ENCODE measurements at regions not wholly inside any gene's neighbourhood (a gene's known extent, or its start where the extent isn't known, plus 50 kb on each side); places are given as distances from the start of the nearest gene placed in this dataset.
"Not testable (repeated sequence)": the region's sequence is repeated elsewhere in the genome, so short reads cannot be mapped to it uniquely, and the experiment has no call there.

DNA sequence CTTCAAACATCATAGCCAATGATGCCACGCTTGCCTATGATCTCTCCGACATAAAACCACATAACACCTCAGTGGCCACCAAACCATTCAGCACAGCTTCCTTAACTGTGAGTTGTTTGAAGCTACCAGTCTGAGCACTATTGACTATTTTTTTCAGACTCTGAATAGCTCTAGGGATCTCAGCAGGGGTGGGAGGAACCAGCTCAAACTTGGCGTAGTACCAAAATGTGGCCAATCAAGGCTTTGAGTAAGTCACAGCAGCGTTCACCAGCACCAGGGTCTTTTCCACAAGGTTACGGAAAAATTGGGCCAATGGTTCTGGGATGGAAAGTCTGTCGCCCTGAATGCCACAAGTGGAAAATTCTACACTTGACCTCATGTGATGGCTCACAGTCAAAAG lies 70.6 kb downstream of the SMPDL3A start:
- DNase-seq = no peak

DNA sequence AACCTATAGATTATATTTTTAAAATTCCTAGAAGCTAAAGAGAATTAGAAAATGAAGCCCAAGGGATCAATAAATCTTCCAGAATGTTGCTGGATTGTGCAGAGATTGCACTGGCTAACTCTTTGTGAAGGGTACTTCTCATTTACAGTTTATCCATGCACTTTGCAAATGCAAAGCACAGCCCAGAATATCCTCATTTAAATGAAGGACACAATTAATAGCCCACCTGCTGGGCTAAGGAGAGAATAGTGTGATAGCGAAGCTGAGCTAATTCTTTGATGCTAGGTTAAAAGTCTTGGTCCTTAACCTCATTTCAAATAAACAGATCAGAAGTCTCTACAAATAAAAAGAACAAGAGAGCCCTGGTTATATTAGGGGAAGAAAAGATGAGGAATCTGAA lies 72.5 kb downstream of the SMPDL3A start:
- no peak for DNase-seq

DNA sequence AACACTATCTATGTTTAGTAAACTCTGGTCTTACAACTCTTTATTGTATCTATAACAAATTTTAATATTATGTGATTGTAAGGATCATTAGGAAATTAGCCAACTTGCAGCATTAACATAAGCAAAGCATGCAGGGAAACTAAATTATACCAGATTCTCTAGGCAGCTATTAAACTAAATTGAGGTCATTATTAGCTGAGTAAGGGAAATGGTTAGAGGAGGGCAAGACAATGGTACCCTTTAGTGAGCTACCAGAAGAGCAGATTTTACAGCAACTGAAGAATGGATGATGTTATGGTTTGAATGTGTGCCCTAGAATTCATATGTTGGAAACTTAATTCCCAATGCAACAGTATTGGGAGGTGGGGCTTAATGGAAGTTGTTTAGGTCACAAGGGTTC lies 79.1 kb downstream of the SMPDL3A start:
- no peak for DNase-seq

DNA sequence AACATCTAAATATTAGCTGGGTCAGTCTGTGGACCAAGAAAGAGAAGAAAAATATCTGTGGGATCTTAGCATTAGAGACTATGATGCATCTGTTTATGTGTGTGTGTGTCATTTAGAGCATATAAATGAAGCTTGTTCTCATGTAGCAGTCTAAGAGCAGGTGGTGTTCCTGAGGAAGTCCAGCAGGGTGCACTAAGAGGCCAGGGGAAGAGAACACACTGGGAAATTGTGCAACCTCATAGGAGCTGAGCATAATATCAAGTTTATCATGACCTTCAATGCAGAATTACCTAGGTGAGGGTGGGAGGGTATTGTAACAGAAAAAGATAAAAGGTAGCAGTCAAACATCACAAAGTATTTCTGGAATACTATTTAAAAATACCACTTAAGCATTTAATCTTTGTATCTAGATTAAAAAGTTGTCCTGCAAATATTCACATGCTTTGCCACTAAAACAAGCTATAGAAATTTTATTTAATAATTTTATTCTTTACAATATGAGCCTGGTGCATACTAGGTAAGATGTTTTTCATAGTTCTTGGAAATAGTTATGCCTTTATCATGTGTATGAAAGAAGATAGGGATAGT lies 80.5 kb downstream of the SMPDL3A start:
- DNase-seq = peak; percentile 81

DNA sequence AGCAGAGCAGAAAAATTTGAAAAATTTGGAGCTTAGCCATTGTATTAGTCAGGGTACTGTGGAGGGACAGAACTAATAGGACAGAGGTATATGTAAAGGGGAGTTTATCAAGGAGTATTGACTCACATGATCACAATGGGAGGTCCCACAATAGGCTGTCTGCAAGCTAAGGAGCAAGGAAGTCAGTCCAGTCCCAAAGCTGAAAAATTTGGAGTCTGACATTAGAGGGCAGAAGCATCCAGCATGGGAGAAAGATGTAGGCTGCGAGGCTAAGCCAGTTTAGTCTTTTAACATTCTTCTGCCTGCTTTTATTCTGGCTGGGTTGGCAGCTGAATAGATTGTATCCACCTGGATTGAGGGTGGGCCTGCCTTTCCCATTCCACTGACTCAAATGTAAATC lies 82.0 kb downstream of the SMPDL3A start:
- no peak for DNase-seq

DNA sequence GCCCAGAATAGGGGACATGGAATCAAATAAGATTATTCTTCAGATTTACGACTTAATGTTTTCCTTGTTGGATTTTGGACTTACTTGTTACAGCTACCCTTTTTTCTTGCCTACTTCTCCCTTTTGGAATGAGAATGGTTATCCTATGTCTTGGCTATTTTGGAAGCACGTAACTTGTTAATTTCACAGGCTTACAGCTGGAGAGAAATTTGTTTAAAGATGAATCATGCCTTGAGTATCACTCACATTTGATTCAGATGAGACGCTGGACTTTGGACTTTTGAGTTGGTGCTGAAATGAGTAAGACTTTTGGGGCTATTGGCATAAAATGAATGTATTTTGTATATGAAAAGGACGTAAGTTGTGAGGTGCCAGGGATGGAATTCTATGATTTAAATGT lies 83.3 kb downstream of the SMPDL3A start:
- DNase-seq = no peak

DNA sequence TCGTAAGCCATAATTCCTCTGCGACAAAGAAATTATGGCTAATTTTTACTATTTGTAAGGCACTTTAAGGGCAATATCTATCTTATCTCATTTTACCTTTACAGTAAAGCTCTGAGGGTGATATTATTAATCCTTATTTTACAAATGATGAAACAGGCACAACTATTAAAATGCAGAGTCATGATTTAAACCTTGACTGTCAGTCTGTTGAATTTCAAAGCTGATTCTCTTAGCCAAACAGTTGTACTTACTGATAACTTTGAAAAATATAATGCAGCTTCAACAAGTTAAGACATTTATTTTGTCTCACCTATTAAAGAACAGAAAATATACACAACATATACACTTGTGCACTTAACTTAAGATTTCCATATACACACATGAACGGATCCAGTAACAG lies 88.2 kb downstream of the SMPDL3A start:
- no peak for DNase-seq

DNA sequence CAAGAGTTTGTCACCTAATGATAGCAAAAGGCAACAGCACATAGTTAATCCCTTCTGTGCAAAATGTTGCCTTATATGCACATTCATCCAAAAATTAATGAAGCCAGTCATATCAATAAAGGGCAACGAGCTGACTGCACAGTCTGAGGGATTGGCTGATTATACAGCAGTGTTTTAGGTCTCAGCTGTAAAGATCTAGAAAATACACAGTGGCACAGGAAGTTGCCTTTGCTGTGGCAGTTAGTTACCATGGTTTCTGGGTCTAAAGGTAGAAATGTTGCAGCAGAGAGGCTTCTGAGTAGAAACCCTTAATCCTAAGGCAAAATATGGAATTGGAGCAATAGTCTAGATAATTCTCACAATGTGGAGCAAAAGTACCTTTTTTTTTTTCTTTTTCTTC lies 89.7 kb downstream of the SMPDL3A start:
- DNase-seq = no peak

DNA sequence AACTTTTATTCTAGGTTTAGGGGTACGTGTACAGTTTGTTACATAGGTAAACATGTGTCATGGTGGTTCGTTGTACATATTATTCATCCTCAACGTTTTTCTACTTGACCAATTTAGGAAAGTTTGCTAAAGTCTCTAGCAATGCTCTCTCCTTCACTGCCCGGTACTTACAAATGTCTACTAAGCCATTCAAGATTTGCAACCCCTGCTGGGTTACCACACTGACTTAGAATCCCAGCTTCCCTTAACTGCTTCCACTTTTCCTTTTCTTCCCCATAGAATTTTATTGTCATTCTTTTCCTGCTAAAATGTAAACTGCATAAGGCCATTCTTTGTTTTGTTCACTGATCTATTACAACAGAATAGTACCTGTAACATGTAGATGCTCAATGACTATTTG lies 97.4 kb downstream of the SMPDL3A start:
- no peak for DNase-seq

DNA sequence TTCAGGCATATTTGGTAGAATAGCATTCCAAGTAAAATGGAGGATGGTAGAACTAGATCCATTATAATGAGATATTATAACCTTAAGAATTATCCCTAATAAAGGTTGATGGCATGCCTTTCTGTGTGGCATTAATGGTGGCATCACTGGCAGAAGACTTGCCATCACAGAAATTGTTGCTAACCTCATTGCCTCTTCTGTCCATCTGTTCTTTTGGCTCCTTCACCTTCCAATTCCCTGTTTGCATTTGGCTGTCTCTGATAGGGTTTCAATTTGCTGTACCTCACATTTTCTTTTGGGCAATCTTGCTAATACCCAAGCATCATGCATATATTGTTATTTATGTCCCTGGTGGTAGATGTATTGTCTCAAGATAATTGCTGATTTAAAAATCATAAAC lies 98.9 kb downstream of the SMPDL3A start:
- DNase-seq = no peak

DNA sequence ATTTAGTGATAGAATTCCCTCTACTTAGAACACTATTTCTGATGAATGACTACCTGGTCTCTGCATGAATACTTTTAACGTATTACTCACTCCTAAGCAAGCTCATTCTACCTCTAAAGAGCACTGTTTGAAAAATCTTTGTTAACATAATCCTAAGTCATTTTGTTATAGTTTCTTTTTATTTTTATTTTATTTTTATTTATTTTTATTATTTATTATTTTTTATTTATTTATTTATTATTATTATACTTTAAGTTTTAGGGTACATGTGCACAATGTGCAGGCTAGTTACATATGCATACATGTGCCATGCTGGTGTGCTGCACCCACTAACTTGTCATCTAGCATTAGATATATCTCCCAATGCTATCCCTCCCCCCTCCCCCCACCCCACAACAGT lies 99.6 kb downstream of the SMPDL3A start:
- DNase-seq = not testable (repeated sequence)

DNA sequence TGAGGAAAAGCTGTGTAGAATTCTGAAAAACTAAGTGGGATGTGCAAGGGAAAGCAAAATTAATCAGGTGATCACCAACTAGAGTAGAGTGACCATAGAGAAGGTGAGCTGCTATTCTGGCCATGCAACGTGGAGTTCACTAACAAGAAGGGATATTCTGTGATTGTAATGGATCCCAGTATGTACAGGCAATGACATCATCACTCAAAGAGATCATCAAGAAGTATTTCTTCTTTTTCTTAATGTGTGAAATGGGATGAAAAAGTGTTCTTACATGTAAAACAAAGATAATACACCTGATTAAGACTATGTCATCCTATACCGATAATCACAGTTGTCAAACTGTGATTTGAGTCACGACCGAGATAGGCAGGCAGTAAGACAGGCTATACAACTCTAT lies 101.2 kb downstream of the SMPDL3A start:
- DNase-seq = no peak

DNA sequence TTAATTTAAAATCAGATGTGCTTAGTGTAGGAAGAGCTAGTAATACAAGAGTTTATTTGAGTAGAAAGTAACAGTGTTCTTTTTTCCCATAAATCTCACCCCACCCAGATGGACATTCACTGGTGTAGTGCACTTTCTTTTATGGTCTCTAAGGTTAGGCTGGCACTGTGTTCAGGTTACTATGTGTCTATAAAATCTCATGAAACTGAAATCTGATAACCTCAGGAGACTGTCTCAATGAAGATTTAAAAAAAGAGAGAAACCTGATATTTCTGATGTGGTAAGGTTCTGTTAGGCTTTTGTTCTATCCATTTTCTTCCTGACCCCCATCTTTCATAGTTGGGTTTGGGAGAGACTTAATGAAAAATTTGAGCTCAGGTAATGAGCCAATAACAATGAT lies 101.2 kb upstream of the CLVS2 start:
- no peak for DNase-seq

DNA sequence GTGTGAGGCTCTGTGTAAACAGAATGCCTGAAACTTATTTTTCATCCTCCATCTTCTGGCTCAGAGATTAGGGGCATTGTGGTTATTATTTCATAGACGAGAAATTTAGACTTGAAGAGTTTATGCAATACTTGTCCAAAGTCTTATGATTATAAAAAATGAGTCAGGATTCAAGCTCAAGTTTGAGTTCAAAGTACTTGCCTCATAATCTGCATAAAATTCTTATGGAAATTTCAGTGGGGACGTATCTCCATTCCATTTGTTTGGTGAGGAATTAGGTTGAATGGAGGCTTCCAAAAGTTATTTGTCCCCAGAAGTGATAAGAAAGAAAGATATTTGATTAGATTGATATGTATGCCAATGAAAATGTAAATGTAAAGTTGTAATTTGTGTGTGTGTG lies 93.7 kb upstream of the CLVS2 start:
- DNase-seq = no peak

DNA sequence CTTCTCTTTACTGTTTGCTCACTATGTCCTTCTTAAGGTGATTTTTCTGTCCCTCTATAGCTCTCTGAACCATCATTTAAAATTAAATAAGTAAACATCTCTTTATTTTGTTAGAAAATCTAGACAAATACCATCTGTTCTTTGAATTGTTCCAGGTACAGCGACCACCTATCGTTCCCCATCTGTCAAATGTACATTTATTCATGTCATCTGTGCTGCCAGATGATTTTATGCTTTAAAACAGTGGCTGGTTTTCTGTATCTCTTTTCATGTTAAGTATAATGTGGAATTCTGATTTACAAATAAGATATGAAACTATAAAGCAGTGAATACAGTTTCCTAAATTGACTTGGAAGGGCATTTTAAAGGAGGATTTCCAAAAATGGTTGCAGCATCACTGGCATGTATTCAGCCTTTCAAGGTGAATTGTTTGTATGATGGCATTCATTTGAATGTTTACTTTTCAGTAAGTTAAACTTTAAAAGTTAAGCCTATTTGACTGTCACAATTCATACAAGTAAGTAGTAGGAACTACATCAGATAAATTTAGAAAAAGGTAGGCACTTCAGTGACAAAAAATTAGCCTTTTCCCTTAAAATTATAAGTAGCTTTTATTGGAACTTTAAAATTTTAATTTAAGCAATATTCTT lies 92.6 kb upstream of the CLVS2 start:
- no peak for DNase-seq

DNA sequence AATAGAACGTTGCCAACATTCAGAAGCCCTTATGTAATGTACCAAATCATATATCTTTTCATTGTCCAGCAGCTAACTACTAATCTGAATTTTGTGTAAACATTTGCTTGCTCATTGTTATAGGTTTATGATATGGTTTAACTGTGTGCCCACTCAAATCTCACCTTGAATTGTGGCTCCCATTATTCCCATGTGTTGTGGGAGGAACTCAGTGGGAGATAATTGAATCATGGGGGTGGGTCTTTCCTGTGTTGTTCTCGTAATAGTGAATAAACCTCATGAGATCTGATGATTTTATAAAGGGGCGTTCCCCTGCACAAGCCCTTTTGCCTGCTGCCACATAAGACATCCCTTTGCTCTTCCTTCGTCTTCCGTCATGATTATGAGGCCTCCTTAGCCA lies 91.9 kb upstream of the CLVS2 start:
- DNase-seq = no peak

DNA sequence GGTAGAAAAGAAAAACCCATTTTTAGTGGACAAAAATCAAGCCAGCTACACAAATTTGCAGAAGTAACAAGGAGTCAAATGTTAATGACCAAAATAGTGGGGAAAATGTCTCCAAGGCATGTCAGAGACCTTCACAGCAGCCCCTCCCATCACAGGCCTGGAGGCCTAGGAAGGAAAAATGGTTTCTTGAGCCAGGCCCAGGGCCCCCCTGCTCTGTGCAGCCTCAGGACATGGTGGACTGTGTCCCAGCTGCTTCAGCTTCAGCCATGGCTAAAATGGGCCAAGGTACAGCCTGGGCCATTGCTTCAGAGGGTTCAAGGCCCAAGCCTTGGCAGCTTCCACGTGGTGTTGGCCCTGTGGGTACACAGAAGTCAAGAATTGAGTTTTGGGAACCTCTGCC lies 82.5 kb upstream of the CLVS2 start:
- DNase-seq = no peak

DNA sequence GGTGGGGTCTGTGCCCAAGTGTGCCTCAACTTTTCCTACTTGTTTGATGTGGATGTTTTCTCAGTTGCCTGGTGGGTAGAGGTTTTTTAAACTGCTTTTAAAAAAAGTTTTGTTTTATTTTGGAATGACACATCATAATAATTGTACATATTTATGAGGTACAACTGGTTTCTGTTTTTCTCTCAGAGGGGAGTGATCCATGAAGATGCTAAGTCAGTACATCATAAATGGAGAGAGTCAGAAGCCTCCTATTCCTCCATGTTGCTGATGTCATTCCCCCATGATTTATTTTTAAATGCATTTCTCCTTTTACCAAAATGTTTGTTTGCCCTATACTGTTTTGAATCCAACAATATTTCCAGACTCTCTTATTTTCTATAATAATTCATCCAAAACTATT lies 77.3 kb upstream of the CLVS2 start:
- DNase-seq = no peak

DNA sequence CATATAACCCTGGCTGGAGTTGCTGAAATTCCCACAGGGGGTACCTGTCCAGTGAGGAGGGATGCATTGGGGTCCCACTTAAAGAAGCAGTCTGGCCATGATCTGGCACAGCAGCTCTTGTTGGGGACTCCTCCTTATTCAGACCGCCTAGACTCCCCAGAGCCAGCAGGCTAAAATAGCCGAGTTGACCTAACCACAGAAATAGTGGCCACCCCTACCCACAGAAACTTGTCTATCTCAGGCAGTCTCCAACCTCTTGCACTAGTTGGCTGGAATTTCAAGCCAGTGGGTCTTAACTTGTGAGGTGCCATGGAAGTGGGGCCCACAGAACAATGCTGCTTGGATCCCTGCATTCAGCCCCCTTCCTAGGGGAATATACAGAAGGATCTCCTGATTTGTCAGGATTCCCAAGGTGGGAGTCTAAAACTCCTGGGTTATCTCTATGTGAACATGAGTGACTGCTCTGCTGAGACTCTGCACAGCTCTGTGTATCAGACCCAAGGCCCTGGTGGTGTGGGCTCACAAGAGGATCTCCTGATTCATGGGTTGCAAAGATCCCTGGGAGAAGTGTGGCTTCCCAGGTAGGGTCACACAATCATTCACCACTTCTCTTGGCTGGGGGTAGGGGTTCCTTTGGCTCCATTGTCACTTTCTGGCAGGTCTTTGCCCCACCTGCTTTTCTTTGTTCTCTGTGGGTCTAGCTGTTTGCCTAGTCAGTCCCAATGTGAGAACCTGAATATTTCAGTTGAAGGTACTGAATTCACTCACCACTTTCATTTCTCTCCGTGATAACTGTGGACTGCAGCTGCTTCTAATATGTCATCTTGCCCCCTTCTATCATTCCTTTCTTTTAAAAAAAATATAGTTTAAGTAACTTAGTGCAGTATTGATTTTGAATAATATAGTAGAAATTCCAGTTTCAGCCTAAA lies 65.5 kb upstream of the CLVS2 start:
- DNase-seq = no peak

DNA sequence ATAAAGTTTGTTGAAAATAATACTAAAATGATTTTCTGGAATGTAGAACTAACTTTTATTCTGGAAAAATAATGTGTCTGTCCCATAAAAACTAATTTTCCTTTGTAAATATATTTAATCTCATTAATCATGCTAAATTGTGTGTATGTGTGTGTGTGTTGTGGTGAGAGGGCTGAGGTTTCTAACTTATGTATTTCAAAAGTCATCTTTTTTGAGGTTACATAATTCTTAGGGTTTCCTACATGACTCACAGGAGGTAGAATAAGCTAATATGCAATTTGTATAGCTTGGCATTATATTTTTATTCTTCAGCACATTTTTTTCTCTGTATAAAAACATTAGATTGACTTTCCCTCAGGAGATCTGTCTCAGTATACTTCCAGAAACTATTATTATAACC lies 64.1 kb upstream of the CLVS2 start:
- no peak for DNase-seq

DNA sequence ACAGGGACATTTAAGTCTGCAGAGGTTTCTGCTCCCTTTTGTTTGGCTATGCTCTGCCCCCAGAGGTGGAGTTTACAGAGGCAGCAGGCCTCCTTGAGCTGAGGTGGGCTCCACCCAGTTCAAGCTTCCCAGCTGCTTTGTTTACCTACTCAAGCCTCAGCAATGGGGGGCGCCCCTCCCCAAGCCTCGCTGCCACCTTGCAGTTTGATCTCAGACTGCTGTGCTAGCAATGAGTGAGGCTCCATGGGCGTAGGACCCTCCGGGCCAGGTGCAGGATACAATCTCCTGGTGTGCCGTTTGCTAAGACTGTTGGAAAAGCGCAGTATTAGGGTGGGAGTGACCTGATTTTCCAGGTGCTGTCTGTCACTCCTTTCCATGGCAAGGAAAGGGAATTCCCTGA lies 51.1 kb upstream of the CLVS2 start:
- DNase-seq = not testable (repeated sequence)
